ENCODE measurements at regions not wholly inside any gene's neighbourhood (a gene's known extent, or its start where the extent isn't known, plus 50 kb on each side); places are given as distances from the start of the nearest gene placed in this dataset.

DNA sequence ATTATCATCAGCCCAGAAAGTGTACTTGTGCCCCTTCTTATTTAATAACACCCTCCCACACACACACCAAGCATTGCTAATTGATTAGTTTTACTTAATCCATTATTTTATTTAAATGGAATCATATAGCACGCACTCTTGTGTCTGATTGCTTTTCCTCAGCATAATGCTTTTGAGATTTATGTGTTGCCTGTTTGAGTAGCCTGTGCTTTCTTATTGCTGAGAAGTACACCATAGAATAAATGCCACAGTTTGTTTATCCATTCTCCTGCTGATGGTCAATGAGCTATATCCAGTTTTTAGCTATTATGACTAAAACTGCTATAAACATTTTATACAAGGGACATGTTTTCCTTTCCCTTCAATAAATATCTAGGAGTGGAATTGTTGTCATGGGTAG is 409.9 kb upstream of the PDE3A start:
- H3K9me2 ChIP-seq (replicated peaks; ENCODE audit: insufficient read depth, low read length) = no peaks in the 10 kb centered on the region
- H3K36me3 ChIP-seq (replicated peaks; ENCODE audit: insufficient read depth, low read length) = no peaks in the 10 kb centered on the region
- TF ChIP-seq EZH2 (optimal IDR thresholded peaks at IDR 0.05; ENCODE audit: low read depth, low read length) = no peak
- no peak for TF ChIP-seq EZH2phosphoT487 (IDR thresholded peaks at IDR 0.05; ENCODE audit: low read length)
- TF ChIP-seq, protein P1, sequence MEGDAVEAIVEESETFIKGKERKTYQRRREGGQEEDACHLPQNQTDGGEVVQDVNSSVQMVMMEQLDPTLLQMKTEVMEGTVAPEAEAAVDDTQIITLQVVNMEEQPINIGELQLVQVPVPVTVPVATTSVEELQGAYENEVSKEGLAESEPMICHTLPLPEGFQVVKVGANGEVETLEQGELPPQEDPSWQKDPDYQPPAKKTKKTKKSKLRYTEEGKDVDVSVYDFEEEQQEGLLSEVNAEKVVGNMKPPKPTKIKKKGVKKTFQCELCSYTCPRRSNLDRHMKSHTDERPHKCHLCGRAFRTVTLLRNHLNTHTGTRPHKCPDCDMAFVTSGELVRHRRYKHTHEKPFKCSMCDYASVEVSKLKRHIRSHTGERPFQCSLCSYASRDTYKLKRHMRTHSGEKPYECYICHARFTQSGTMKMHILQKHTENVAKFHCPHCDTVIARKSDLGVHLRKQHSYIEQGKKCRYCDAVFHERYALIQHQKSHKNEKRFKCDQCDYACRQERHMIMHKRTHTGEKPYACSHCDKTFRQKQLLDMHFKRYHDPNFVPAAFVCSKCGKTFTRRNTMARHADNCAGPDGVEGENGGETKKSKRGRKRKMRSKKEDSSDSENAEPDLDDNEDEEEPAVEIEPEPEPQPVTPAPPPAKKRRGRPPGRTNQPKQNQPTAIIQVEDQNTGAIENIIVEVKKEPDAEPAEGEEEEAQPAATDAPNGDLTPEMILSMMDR (IDR thresholded peaks at IDR 0.05; ENCODE audit: low read length) = no peak
- H3K4me3 ChIP-seq (ENCODE audit: low read length) = no peak overlapping the region
- no peaks in the 10 kb centered on the region for H4K20me1 ChIP-seq (ENCODE audit: insufficient read depth, low read length)
- no peaks in the 10 kb centered on the region for H3F3A ChIP-seq (ENCODE audit: insufficient read depth, low read length)
- no peak overlapping the region for H3K9ac ChIP-seq (ENCODE audit: low read length)
- no peaks in the 10 kb centered on the region for H3K9me3 ChIP-seq (replicated peaks; ENCODE audit: insufficient read depth, low read length)
- 0 out of 2 replicates have a peak, but pooled peaks cover 4% of the 10 kb centered on the region for H3K27me3 ChIP-seq (replicated peaks; ENCODE audit: insufficient read depth, low read length)
- H3K79me2 ChIP-seq (ENCODE audit: low read length) = no peaks in the 10 kb centered on the region
- H3K4me2 ChIP-seq (ENCODE audit: low read depth, low read length) = no peak overlapping the region
- no peak overlapping the region for H2AFZ ChIP-seq (ENCODE audit: low read length)
- H3K4me1 ChIP-seq (ENCODE audit: low read length) = no peaks in the 10 kb centered on the region
- DNase-seq = no peak
- no peak overlapping the region for H3K27ac ChIP-seq (ENCODE audit: low read length)

DNA sequence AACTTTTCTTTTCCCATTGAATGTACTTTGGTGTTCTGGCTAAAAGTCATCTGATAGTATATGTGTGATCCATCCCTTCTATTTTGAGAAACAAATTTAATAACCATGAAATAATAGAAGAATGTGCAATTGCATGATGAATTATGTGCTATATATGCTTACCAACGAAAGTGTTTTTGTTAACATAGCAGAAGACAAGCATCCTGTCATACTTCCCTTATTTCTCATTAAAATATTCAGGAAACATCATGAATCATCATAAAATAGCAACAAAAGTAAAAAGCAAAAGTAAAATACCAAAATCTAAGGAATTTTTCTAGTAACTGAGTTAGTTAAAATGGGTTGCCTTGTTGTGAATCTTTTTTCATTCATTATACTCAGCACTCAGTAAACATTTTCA is 409.0 kb upstream of the PDE3A start:
- no peak overlapping the region for H3K9ac ChIP-seq (ENCODE audit: low read length)
- no peak for TF ChIP-seq EZH2phosphoT487 (IDR thresholded peaks at IDR 0.05; ENCODE audit: low read length)
- no peak for TF ChIP-seq EZH2 (optimal IDR thresholded peaks at IDR 0.05; ENCODE audit: low read depth, low read length)
- TF ChIP-seq, protein P1 (IDR thresholded peaks at IDR 0.05; ENCODE audit: low read length) = no peak
- H3K4me3 ChIP-seq (ENCODE audit: low read length) = no peak overlapping the region
- no peaks in the 10 kb centered on the region for H3K9me2 ChIP-seq (replicated peaks; ENCODE audit: insufficient read depth, low read length)
- H2AFZ ChIP-seq (ENCODE audit: low read length) = no peak overlapping the region
- no peak overlapping the region for H3K4me2 ChIP-seq (ENCODE audit: low read depth, low read length)
- no peaks in the 10 kb centered on the region for H3K9me3 ChIP-seq (replicated peaks; ENCODE audit: insufficient read depth, low read length)
- DNase-seq = no peak
- 0 out of 2 replicates have a peak, but pooled peaks cover 3% of the 10 kb centered on the region for H3K4me1 ChIP-seq (ENCODE audit: low read length)
- H3K27me3 ChIP-seq (replicated peaks; ENCODE audit: insufficient read depth, low read length) = 0 out of 2 replicates have a peak, but pooled peaks cover 4% of the 10 kb centered on the region
- H4K20me1 ChIP-seq (ENCODE audit: insufficient read depth, low read length) = no peaks in the 10 kb centered on the region
- H3F3A ChIP-seq (ENCODE audit: insufficient read depth, low read length) = no peaks in the 10 kb centered on the region
- H3K27ac ChIP-seq (ENCODE audit: low read length) = no peak overlapping the region
- H3K36me3 ChIP-seq (replicated peaks; ENCODE audit: insufficient read depth, low read length) = no peaks in the 10 kb centered on the region
- no peaks in the 10 kb centered on the region for H3K79me2 ChIP-seq (ENCODE audit: low read length)

DNA sequence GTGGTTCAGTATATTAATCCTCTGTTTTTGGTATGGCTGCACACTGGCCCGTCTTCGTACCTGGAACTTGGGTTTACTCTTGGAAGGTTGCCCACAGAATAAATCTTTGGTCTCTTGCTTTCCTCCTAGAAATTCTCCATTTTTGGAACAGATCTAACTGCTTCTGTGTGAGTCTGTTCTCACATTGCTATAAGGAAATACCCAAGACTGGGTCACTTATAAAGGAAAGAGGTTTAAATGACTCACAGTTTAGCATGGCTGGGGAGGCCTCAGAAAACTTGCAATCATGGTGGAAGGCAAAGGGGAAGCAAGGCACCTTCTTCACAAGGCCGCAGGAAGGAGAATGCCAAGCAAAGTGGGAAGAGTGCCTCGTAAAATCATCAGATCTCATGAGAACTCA is 407.8 kb upstream of the PDE3A start:
- Histone ChIP-seq H3K36me3 (replicated peaks; ENCODE audit: insufficient read depth, low read length) (no peaks in the 10 kb centered on the region), H3K27ac (ENCODE audit: low read length) (no peak overlapping the region), H3K27me3 (replicated peaks; ENCODE audit: insufficient read depth, low read length) (0 out of 2 replicates have a peak, but pooled peaks cover 4% of the 10 kb centered on the region), H3K4me1 (ENCODE audit: low read length) (0 out of 2 replicates have a peak, but pooled peaks cover 5% of the 10 kb centered on the region), H3K9me3 (replicated peaks; ENCODE audit: insufficient read depth, low read length) (no peaks in the 10 kb centered on the region), H3K79me2 (ENCODE audit: low read length) (no peaks in the 10 kb centered on the region), H3K9ac (ENCODE audit: low read length) (no peak overlapping the region), H3F3A (ENCODE audit: insufficient read depth, low read length) (no peaks in the 10 kb centered on the region), H3K4me3 (ENCODE audit: low read length) (no peak overlapping the region), H2AFZ (ENCODE audit: low read length) (no peak overlapping the region), H3K4me2 (ENCODE audit: low read depth, low read length) (no peak overlapping the region), H4K20me1 (ENCODE audit: insufficient read depth, low read length) (no peaks in the 10 kb centered on the region), H3K9me2 (replicated peaks; ENCODE audit: insufficient read depth, low read length) (no peaks in the 10 kb centered on the region)
- TF ChIP-seq EZH2 (optimal IDR thresholded peaks at IDR 0.05; ENCODE audit: low read depth, low read length) = no peak
- TF ChIP-seq, protein P1 (IDR thresholded peaks at IDR 0.05; ENCODE audit: low read length) = no peak
- no peak for TF ChIP-seq EZH2phosphoT487 (IDR thresholded peaks at IDR 0.05; ENCODE audit: low read length)
- DNase-seq = no peak
